ENCODE measurements at regions not wholly inside any gene's neighbourhood (a gene's known extent, or its start where the extent isn't known, plus 50 kb on each side); places are given as distances from the start of the nearest gene placed in this dataset.

- WGBS: 90% methylated on average over 2 of the region's 2 CpGs
- Histone ChIP-seq H3K9me3 (ENCODE audit: control insufficient read depth in 4 of 4, low read length in 3 of 4) (no peaks in the 10 kb centered on the region), H3K4me3 (ENCODE audit: low read depth in 1 of 3, low read length in 3 of 3) (no peak overlapping the region), H3K27me3 (ENCODE audit: control insufficient read depth in 4 of 4, insufficient read depth in 4 of 4, low read length in 3 of 4) (no peaks in the 10 kb centered on the region), H3K9ac (ENCODE audit: low read depth in 1 of 2, low read length in 2 of 2) (no peak overlapping the region), H3K36me3 (ENCODE audit: control insufficient read depth in 4 of 4, insufficient read depth in 3 of 4, low read depth in 1 of 4, low read length in 3 of 4) (no peaks in the 10 kb centered on the region), H3K27ac (ENCODE audit: low read depth in 1 of 2, low read length in 2 of 2) (no peak overlapping the region), H3K4me1 (ENCODE audit: control insufficient read depth in 4 of 4, insufficient read depth in 4 of 4, low read length in 3 of 4) (no peaks in the 10 kb centered on the region)
- DNase-seq (ENCODE audit: low spot score): no peak
- TF ChIP-seq NR2F2 (IDR thresholded peaks at IDR 0.05) (no peak), RXRA (IDR thresholded peaks at IDR 0.05) (no peak), FOXA2 (IDR thresholded peaks at IDR 0.05) (no peak), MAX (IDR thresholded peaks at IDR 0.05) (no peak), YY1 (IDR thresholded peaks at IDR 0.05) (no peak), ZBTB33 (IDR thresholded peaks at IDR 0.05) (no peak), HNF4G (IDR thresholded peaks at IDR 0.05) (no peak), EGR1 (IDR thresholded peaks at IDR 0.05; ENCODE audit: low read depth in 2 of 2) (no peak), JUND (IDR thresholded peaks at IDR 0.05) (no peak), ATF3 (IDR thresholded peaks at IDR 0.05) (no peak), REST (IDR thresholded peaks at IDR 0.05) (no peak), CTCF (IDR thresholded peaks at IDR 0.05; ENCODE audit: low read depth, low read length, missing input control) (no peak), SP1 (IDR thresholded peaks at IDR 0.05) (no peak), TAF1 (conservative IDR thresholded peaks at IDR 0.05) (no peak)
These were observed 377.7 kb upstream of the MAP2 start for GRCh38 chr2:209046163-209046562.

GRCh38 chr2:209049608-209050007 is 374.2 kb upstream of the MAP2 start:
- H3K9me3 ChIP-seq (ENCODE audit: control insufficient read depth in 4 of 4, low read length in 3 of 4): peaks cover 0 to 1% (median 0%) of the 10 kb centered on the region in 4 donors
- H3K9ac ChIP-seq (ENCODE audit: low read depth in 1 of 2, low read length in 2 of 2): no peak overlapping the region
- WGBS: 54% methylated on average over 3 of the region's 3 CpGs
- no peaks in the 10 kb centered on the region for H3K27me3 ChIP-seq (ENCODE audit: control insufficient read depth in 4 of 4, insufficient read depth in 4 of 4, low read length in 3 of 4)
- no peak overlapping the region for H3K4me3 ChIP-seq (ENCODE audit: low read depth in 1 of 3, low read length in 3 of 3)
- no peak for DNase-seq (ENCODE audit: low spot score)
- no peaks in the 10 kb centered on the region for H3K4me1 ChIP-seq (ENCODE audit: control insufficient read depth in 4 of 4, insufficient read depth in 4 of 4, low read length in 3 of 4)
- TF ChIP-seq RAD21 (IDR thresholded peaks at IDR 0.05): no peak
- TF ChIP-seq FOXA1 (IDR thresholded peaks at IDR 0.05): no peak
- no peak for TF ChIP-seq TAF1 (conservative IDR thresholded peaks at IDR 0.05)
- no peak for TF ChIP-seq GABPA (IDR thresholded peaks at IDR 0.05 in 1 of 2, conservative IDR thresholded peaks at IDR 0.05 in 1 of 2)
- no peak for TF ChIP-seq NR2F2 (IDR thresholded peaks at IDR 0.05)
- no peak for TF ChIP-seq MAX (IDR thresholded peaks at IDR 0.05)
- H3K27ac ChIP-seq (ENCODE audit: low read depth in 1 of 2, low read length in 2 of 2): no peak overlapping the region
- no peaks in the 10 kb centered on the region for H3K36me3 ChIP-seq (ENCODE audit: control insufficient read depth in 4 of 4, insufficient read depth in 3 of 4, low read depth in 1 of 4, low read length in 3 of 4)
